ENCODE measurements at regions not wholly inside any gene's neighbourhood (a gene's known extent, or its start where the extent isn't known, plus 50 kb on each side); places are given as distances from the start of the nearest gene placed in this dataset.
"Not testable (repeated sequence)": the region's sequence is repeated elsewhere in the genome, so short reads cannot be mapped to it uniquely, and the experiment has no call there.

DNA sequence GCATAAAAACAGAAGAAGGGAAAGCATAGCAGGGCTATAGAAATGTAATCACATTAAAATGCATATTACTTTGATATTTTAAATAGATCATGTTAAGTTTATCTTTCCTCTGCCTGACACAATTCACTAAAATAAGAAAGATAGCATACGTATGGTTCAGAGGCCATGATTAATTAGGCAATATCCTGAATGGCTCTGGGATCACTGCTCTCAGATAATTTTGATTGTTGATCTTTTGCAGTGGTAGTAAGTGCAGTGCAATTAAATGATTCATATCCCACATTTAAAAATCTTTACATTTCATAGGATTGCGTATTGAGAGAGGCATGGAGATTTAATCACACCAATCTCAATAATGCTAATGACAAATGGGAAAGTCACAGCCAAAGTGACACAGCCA, 1040.7 kb downstream of the SOCS6 start:
- DNase-seq, result no peak

DNA sequence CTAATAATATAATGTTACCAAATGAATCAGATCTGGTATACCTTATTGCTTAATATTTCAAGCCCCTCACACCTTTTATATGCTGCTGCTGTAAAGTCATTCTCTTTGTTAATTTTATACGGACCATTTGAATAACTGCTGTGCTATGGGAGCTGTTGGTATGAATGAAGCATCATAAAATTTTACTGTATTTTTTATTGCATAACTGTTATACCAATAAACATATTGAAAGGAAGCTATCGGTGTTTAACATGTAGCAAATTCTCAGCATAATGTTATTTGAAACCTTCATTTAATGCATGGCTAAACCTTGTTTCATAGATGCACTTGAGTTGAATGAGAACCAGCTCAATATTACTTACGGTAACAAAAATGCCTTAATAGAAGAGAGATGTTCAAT, 1040.3 kb downstream of the SOCS6 start:
- DNase-seq, result no peak

DNA sequence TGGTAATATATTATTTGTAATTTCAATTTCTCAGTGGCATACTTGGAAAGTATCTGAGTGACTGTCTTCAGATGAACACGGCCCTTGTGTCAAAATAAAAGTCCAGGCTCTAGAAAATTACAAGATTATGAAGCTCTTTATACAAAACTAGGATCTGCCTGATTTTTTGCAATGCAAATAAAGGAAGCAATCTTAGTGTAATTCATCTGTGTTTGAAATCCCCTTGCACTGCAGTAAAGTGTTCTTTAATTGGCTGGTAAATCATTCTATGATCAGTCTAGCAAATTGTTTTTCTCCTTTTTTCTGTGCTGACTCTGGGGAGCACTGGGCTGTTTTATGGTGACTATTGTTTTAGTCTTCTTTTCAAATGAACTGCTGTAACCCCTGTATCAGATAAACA, 1039.0 kb downstream of the SOCS6 start:
- DNase-seq, result no peak

- no peak for DNase-seq
Measured at GRCh38 chr18:71327441-71327840, 1038.6 kb downstream of the SOCS6 start.

DNA sequence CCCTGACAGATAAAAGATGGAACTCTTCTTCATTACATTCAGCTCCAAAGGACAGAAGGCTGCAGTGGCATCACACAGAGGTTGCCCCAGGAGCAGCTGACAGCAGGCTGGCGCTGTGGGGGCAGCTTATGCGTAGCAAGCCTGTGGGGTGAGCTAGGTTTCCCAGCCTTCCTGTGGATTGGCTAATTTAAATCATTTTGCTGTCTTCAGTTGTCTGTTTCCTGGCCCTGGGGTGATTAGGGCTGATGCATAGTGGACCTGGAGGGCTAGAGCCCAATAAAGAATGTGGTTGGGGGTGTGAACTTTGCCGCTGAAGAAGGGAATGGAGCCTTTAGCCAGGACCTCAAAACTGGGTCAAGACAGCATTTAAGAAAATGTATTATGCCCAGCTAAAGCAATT, 1038.0 kb downstream of the SOCS6 start:
- DNase-seq, result no peak

- no peak for DNase-seq
Measured at GRCh38 chr18:71324356-71324755, 1035.5 kb downstream of the SOCS6 start.

GRCh38 chr18:71322201-71322600, 1033.4 kb downstream of the SOCS6 start:
- no peak for DNase-seq

DNA sequence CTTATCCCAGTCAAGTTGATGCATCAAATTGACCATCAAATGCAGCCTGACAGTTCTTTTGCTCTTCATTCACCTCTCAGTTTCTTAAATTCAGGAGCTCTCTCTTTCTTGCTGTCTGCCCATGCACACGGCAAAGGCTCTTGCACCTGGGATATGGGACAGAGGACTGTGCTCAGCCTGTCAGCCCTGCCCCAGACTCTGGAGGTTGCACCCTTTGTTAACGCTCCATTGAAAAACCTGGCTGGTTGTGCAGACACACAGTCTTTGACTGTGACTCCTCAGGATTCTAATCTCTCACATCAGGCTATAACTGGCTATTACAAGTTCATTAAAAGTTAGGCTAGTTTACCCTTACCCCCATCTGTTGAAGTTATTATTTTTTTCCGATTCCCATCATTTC, 1032.5 kb downstream of the SOCS6 start:
- no peak for DNase-seq

DNA sequence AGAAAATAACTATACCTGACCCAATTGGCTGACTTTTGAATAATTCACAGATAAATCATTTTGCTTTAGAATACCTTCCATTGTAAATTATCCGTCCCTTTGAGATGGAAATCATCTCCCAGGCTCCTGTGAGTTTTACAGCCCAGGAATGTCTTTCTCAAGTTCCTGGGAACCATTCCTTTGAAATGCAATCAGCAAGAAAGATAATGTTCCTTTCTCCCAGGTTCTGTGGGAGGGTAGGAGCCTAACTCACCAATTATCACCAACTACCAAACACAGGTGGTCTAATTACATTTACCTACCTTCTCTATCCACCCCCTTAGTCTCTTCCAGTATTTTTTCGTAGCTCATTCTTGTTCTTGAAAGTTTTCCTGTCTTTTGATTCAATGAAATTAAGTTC, 1016.0 kb downstream of the SOCS6 start:
- DNase-seq, result no peak

DNA sequence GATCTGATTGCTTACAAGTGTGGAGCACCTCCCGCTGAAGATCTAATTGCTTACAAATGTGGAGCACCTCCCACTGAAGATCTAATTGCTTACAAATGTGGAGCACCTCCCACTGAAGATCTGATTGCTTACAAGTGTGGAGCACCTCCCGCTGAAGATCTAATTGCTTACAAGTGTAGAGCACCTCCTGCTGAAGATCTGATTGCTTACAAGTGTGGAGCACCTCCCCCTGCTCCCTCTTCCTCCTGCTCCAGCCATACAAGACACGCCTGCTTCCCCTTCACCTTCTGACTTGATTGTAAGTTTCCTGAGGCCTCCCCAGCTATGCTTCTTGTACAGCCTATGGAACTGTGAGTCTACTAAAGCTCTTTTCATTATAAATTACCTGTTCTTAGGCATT, 1014.9 kb downstream of the SOCS6 start:
- not testable (repeated sequence) for DNase-seq

DNA sequence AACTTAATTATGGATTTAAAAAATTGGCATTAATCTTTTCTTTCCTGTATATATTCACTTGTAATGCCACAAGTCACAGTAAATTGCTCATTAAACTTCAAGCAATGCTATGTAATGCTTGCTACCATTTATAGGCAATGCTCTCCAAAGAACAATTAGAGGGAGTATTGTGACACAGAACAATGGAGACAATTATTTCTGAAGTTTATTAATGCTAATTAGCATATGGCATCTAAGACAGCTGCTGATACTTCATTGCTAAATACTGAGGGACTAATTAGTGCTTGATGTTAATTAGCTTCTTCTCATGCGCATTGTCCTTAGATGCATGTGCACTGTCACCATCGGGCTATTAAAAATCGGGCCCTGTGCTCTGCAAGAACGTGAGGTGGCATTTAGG, 1012.8 kb downstream of the SOCS6 start:
- no peak for DNase-seq

- not testable (repeated sequence) for DNase-seq
Measured at GRCh38 chr18:71294201-71294600, 1005.4 kb downstream of the SOCS6 start.

- DNase-seq, result no peak
Measured at GRCh38 chr18:71293322-71293721, 1004.5 kb downstream of the SOCS6 start.

DNA sequence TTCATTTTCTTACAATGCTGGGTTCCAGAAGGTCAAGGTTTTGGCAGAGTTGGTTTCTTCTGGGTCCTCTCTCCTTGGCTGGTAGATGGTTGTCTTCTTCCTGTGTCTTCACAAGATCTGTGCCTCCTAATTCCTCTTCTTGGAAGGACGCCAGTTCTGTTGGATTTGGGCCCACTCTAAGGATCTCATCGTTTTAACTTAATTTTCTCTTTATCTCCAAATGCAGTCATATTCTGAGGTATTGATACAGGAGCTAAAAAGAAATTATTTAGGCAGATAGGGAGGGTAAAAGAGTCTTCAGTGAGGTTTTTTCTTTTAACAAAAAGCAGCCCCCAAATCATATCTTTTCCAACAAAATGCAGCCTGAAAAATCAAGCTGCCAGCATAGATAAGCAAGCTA, 998.4 kb downstream of the SOCS6 start:
- DNase-seq, result no peak

- no peak for DNase-seq
Measured at GRCh38 chr18:71252351-71252865, 963.6 kb downstream of the SOCS6 start.

- DNase-seq, result no peak
Measured at GRCh38 chr18:71250191-71250590, 961.3 kb downstream of the SOCS6 start.

GRCh38 chr18:71249791-71250190, 960.9 kb downstream of the SOCS6 start:
- DNase-seq, result no peak

GRCh38 chr18:71242981-71243380, 954.1 kb downstream of the SOCS6 start:
- no peak for DNase-seq

- no peak for DNase-seq
Measured at GRCh38 chr18:71238974-71239624, 950.3 kb downstream of the SOCS6 start.

- no peak for DNase-seq
Measured at GRCh38 chr18:71237641-71238040, 948.8 kb downstream of the SOCS6 start.

DNA sequence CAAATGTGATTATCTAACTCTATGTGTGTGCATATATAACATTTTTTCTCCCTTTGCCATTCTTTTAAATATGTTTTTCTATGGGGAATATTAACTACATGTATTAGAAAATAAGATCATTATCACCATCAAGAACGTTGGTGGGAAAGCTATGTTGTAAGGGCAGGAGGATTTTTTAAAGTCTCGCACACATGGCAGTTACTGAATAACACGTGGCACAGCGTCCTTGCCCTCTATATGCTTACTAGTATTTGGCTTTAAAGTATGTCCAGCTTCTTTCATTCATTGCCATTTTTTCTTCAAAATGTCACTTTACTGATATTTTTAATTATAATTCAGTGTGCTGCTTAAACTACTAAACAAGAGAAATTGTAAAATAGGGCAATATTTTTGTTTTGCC, 944.3 kb downstream of the SOCS6 start:
- DNase-seq, result no peak

- DNase-seq, result no peak
Measured at GRCh38 chr18:71223486-71223885, 934.6 kb downstream of the SOCS6 start.

GRCh38 chr18:71221405-71221804, 932.6 kb downstream of the SOCS6 start:
- DNase-seq, result no peak

DNA sequence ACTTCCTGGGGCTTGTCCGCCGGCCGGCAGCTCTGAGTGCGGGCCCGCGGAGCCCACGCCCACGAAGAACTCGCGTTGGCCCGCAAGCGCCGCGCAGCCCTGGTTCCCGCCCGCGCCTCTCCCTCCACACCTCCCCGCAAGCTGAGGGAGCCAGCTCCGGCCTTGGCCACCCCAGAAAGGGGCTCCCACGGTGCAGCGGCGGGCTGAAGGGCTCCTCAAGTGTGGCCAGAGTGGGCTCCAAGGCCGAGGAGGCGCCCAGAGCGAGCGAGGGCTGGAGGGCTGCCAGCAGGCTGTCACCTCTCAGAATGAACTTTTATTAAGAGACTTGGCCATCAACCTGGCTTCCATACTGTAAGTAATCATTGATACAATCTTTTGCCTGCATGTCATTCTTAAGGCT, 923.9 kb downstream of the SOCS6 start:
- not testable (repeated sequence) for DNase-seq

DNA sequence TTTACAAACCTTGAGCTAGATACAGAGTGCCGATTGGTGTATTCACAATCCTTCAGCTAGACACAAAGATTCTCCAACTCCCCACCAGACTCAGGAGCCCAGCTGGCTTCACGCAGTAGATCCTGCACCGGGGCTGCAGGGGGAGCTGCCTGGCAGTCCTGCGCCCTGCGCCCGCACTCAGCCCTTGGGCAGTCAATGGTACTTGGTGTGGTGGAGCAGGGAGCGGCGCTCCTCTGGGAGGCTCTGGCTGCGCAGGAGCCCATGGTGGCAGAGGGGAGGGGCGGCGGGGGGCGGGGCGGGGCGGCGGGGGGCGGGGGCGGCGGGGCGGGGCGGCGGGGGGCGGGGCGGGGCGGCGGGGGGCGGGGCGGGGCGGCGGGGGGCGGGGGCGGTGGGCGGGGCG, 923.4 kb downstream of the SOCS6 start:
- no peak for DNase-seq
